HG03460 (cell line): ENCODE measurements at regions not wholly inside any gene's neighbourhood (a gene's known extent, or its start where the extent isn't known, plus 50 kb on each side); places are given as distances from the start of the nearest gene placed in this dataset.

ENCODE experiments used
- ATAC-seq: cut with Tn5 transposase; IDR thresholded peaks from one replicate; pipeline ENCODE4 v1.9.1; 2021; ENCODE audit not compliant: unreplicated experiment

DNA sequence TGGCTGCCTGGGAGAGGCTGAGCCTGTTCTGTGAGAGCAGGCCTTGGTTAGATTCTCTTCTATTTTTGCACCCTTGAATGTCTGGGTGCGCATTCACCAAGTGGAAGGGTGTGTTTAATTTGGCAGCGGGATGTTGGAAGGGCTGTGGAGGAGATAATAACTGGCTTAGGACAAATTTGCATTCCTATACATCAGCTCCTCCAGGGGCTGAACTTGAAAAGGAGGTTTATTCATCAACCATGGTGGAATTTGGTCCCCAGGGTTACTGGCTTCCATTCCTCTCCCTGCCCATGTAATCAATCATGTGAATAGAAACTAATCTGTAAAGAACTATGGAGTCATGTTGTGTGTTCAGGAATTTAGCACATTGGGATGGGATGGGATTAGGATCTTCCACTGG is 100.2 kb upstream of the FOXF1 start:
- ATAC-seq, result no peak

GRCh38 chr16:86410529-86410928 is 99.8 kb upstream of the FOXF1 start:
- ATAC-seq, result no peak

DNA sequence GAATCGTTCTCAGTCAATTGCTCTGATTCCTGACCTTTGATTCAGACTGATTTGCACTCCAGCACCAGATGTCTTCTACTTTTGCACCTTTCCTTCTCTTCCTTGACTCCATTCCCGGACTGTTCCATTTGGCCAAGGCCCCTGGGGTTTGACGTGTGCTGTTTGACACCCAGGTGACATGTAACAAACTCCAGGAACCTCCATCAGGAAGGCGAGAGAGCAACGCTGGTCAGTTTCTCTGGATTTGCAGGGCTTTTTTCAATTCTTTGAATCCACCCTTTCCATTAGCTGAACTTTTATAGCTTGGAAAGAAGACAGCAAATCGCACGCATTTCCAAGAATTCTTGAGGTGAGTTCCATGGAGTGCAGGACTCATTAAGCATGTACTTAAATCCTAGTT is 98.4 kb upstream of the FOXF1 start:
- no peak for ATAC-seq

DNA sequence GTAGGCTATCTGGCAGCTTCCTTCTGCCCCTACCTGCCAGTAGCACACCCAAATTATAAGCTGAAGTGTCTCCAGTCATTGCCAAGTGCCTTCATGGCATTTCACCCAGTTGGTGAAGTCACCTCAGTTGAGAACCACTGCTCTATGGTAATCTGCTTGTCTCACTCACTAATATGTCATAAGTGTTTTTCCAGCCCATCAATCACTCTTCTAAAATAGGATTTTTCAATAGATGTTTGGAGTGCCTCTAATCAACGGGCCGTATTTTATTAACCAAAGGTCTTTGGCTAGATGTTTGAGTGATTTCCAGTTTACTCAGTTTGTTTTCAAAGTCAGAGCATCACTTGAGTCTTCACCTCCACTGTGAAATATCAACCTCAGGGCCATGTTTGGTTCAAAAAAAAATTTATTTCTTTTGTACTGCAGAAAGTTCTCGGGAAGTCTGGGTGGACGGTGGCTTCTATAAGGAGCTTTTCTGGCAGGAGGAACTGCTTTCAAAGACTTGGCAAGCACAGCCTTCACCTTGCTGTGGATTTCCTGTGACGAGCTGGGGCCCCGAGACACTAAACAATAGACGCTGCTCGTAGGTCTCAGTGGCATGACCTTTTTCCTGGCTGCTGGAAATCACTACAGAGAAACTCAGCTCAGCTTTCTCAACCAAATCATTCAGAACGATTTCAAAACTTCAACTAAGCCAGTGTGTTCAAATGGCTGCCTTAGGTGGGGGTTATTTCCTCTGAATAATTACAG is 95.2 kb upstream of the FOXF1 start:
- ATAC-seq, result no peak

GRCh38 chr16:86418981-86419380 is 91.3 kb upstream of the FOXF1 start:
- no peak for ATAC-seq

DNA sequence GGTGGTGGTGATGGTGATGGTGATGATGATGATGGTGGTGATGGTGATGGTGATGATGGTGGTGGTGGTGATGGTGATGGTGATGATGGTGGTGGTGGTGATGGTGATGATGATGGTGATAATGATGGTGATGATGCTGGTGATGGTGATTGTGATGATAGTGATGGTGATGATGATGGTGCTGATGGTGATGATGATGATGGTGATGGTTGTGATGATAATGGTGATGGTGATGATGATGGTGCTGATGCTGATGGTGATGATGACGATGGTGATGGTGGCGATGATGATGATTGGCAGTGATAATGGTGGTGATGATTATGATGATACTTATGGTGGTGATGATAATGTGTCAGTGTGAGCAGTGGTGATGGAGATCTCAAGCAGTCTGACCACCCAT is 90.8 kb upstream of the FOXF1 start:
- ATAC-seq, result no peak

- no peak for ATAC-seq
Measured at GRCh38 chr16:86421995-86422394, 88.3 kb upstream of the FOXF1 start.

GRCh38 chr16:86424398-86424797 is 85.9 kb upstream of the FOXF1 start:
- no peak for ATAC-seq

DNA sequence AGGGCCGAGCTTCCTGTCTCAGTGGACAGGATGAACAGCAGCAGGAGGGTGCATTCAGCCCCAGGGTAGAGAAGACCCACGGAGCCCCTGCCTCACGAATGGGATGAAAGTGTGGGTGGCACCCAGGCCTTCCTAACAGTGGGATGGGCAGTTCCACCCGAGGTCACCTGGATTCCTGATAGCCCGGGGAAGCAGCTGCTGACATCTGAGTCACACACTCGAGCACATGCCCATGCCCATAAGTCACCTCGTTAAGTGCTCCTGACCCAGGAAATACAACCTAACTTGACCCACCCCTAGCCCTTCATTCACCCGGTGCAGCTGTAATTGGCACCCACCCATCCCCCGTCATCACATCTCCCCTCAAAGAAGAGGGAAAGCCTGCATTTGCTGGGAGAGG is 85.3 kb upstream of the FOXF1 start:
- ATAC-seq, result no peak

- ATAC-seq, result no peak
Measured at GRCh38 chr16:86426063-86426642, 84.2 kb upstream of the FOXF1 start.

- ATAC-seq, result no peak
Measured at GRCh38 chr16:86427433-86427851, 82.9 kb upstream of the FOXF1 start.

- ATAC-seq, result no peak
Measured at GRCh38 chr16:86428729-86429517, 81.4 kb upstream of the FOXF1 start.

GRCh38 chr16:86429663-86430062 is 80.7 kb upstream of the FOXF1 start:
- ATAC-seq, result no peak

DNA sequence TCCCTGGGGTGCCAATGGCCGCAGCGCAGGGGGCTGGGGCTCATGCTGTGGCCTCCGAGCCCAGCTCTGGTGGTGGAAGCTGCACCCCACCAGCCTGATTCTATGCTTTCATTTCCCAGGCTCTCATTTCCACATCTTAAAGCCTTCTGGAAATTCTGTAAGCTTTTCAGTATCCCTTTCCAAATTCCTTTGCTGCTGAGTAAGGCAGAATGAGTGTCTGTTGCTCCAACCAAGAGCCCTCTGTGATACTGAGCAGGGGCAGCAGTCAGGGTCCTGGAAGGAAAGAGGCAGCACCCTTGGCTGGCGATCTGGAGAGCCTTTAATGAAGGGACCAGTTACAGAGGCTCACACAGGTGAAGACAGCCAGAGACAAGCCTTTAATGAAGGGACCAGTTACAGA is 79.5 kb upstream of the FOXF1 start:
- ATAC-seq, result no peak

DNA sequence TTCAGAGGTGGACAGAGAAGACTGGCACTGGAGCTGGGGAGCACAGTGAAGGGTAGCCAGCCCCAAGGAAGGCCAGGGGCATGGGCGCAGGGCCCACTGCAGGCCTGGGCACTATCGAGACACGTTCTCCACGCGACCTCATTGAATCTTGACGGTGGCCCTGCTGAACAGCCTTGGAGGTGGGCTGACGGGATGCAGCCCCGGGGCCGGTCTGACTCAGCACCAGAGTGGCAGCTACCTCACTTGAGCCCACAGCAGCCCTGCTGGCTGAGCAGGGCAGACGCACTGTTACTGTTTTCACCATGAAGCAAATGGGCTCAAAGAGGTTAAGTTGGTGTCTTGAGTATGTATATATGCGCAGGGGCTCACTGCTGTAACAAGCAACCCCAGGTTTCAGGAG is 78.8 kb upstream of the FOXF1 start:
- no peak for ATAC-seq

DNA sequence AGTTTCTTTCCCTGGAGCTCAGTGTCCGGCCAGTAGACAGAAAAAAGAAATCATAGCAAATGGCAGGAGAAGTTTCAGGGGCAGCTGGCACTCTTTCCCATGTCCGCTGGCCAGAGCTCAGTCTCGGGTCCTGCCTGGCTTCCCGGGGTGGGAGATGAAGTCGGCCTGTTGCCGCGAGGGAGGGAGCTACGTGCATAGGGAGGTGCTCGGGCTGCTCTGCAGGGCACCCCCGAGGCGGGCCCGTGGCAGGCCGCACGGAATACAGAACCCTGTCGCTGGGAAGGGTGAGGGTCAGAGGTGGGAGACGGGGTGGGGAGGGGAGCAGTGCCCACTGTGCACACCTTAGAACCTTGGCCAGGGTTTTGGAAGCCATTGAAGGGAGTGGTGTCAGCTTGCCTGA is 78.3 kb upstream of the FOXF1 start:
- no peak for ATAC-seq

- ATAC-seq, result no peak
Measured at GRCh38 chr16:86432691-86433090, 77.6 kb upstream of the FOXF1 start.

GRCh38 chr16:86436466-86437185 is 73.7 kb upstream of the FOXF1 start:
- no peak for ATAC-seq

DNA sequence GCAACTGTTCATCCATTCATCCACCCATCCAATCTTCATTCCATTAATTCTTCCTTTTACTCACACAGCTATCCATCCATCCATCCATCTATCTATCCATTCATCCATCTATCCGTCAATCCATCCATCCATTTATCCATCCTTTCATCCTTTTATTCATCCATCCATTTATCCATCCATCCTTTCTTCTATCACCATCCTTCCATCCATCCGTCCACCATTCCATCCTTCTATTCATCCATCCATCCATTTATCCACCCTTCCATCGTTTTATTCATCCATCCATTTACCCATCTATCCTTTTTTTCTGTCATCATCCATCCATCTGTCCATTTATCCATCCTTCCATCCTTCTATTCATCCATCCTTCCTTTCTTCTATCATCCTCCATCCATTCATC is 73.0 kb upstream of the FOXF1 start:
- no peak for ATAC-seq

- ATAC-seq, result no peak
Measured at GRCh38 chr16:86442703-86443102, 67.6 kb upstream of the FOXF1 start.

- no peak for ATAC-seq
Measured at GRCh38 chr16:86443508-86444147, 66.7 kb upstream of the FOXF1 start.
